Lower lobe of right lung (tissue), 2 donors: ENCODE measurements at regions not wholly inside any gene's neighbourhood (a gene's known extent, or its start where the extent isn't known, plus 50 kb on each side); places are given as distances from the start of the nearest gene placed in this dataset.

ENCODE experiments used
- ATAC-seq, 2 donors: fragments of 200-7000 bp; cut with Tn5 transposase; one replicate each; pipeline ENCODE4 v1.9.1; 2020 to 2022; ENCODE audit warnings: mild to moderate bottlenecking in 2 of 2, moderate library complexity in 2 of 2
- DNase-seq: peaks from one replicate; pipeline ENCODE4 v3.0.0-alpha.2; 2020
- H3K27ac ChIP-seq: fragments of 200-600 bp; one replicate; pipeline ENCODE4 v1.8.0; 2022
- H3K27me3 ChIP-seq: fragments of 200-600 bp; one replicate; pipeline ENCODE4 v1.8.0; 2022; ENCODE audit warnings: low read depth
- H3K36me3 ChIP-seq: fragments of 200-600 bp; one replicate; pipeline ENCODE4 v1.8.0; 2022; ENCODE audit warnings: mild to moderate bottlenecking
- H3K4me1 ChIP-seq: fragments of 200-600 bp; one replicate; pipeline ENCODE4 v1.8.0; 2022
- H3K4me3 ChIP-seq: fragments of 200-600 bp; one replicate; pipeline ENCODE4 v1.8.0; 2022; ENCODE audit warnings: mild to moderate bottlenecking
- H3K9me3 ChIP-seq: fragments of 200-600 bp; one replicate; pipeline ENCODE4 v1.8.0; 2022
- CTCF ChIP-seq: fragments of 200-600 bp; IDR thresholded peaks from one replicate; pipeline ENCODE4 v1.8.0; 2022; ENCODE audit warnings: antibody characterized with exemption, mild to moderate bottlenecking
- intact Hi-C: fragments of 100-400 bp; cut with DNase I; formaldehyde crosslinking; loops from one replicate; pipeline ENCODE4 v1.11.0; 2022
- donor health status: DM: no; HTN: yes; CAD: no; lungs with severe emphysema.

GRCh38 chr4:177047851-177048174 lies 255.1 kb upstream of the VEGFC start:
- H3K36me3 ChIP-seq = no peaks in the 10 kb centered on the region
- no peak for DNase-seq
- intact Hi-C loops = loop anchor here (5.0 kb wide), 1 partner anchor 671 kb away; no protein-coding TSS in a partner anchor
- H3K9me3 ChIP-seq = no peaks in the 10 kb centered on the region
- no peak for ATAC-seq
- no peak overlapping the region for H3K27ac ChIP-seq
- TF ChIP-seq CTCF = no peak
- no peaks in the 10 kb centered on the region for H3K4me1 ChIP-seq
- H3K27me3 ChIP-seq = no peaks in the 10 kb centered on the region
- H3K4me3 ChIP-seq = no peak overlapping the region

GRCh38 chr4:177051473-177052060 lies 258.1 kb upstream of the NEIL3 start:
- no peaks in the 10 kb centered on the region for H3K27me3 ChIP-seq
- intact Hi-C loops = no loop called here
- TF ChIP-seq CTCF = peak; percentile 42
- DNase-seq (no peak), ATAC-seq (peak; percentile 32 to 55)
- no peak overlapping the region for H3K27ac ChIP-seq
- no peaks in the 10 kb centered on the region for H3K9me3 ChIP-seq
- H3K36me3 ChIP-seq = no peaks in the 10 kb centered on the region
- no peaks in the 10 kb centered on the region for H3K4me1 ChIP-seq
- no peak overlapping the region for H3K4me3 ChIP-seq

GRCh38 chr4:177052211-177052934 lies 257.3 kb upstream of the NEIL3 start:
- no peak for DNase-seq
- Histone ChIP-seq H3K27ac (no peak overlapping the region), H3K9me3 (no peaks in the 10 kb centered on the region), H3K27me3 (no peaks in the 10 kb centered on the region), H3K36me3 (no peaks in the 10 kb centered on the region), H3K4me1 (no peaks in the 10 kb centered on the region), H3K4me3 (no peak overlapping the region)
- intact Hi-C loops = no loop called here
- no peak for ATAC-seq
- no peak for TF ChIP-seq CTCF

- DNase-seq (no peak), ATAC-seq (no peak)
- no peak overlapping the region for H3K4me3 ChIP-seq
- intact Hi-C loops = no loop called here
- no peaks in the 10 kb centered on the region for H3K9me3 ChIP-seq
- TF ChIP-seq CTCF = no peak
- H3K4me1 ChIP-seq = no peaks in the 10 kb centered on the region
- no peak overlapping the region for H3K27ac ChIP-seq
- no peaks in the 10 kb centered on the region for H3K36me3 ChIP-seq
- no peaks in the 10 kb centered on the region for H3K27me3 ChIP-seq
Measured at GRCh38 chr4:177057186-177057585, 252.5 kb upstream of the NEIL3 start.

GRCh38 chr4:177064116-177064515 lies 245.6 kb upstream of the NEIL3 start:
- no peak overlapping the region for H3K27ac ChIP-seq
- no peak overlapping the region for H3K4me3 ChIP-seq
- ATAC-seq (no peak), DNase-seq (no peak)
- no peaks in the 10 kb centered on the region for H3K36me3 ChIP-seq
- no peak for TF ChIP-seq CTCF
- no peaks in the 10 kb centered on the region for H3K9me3 ChIP-seq
- intact Hi-C loops = no loop called here
- no peaks in the 10 kb centered on the region for H3K4me1 ChIP-seq
- H3K27me3 ChIP-seq = no peaks in the 10 kb centered on the region
